ENCODE measurements at regions not wholly inside any gene's neighbourhood (a gene's known extent, or its start where the extent isn't known, plus 50 kb on each side); places are given as distances from the start of the nearest gene placed in this dataset.

- H3K4me3 ChIP-seq, result no peak overlapping the region
- ATAC-seq (no peak), DNase-seq (no peak)
- no peaks in the 10 kb centered on the region for H3K4me1 ChIP-seq
- no peaks in the 10 kb centered on the region for H3K36me3 ChIP-seq (replicated peaks in 1 of 2; ENCODE audit: insufficient read depth in 1 of 2, low read depth in 2 of 2)
- no peaks in the 10 kb centered on the region for H3K27me3 ChIP-seq
- intact Hi-C loops (cut with DNase I), result no loop called here
- H3K9me3 ChIP-seq, result peaks cover 0 to under 1% (median 0%) of the 10 kb centered on the region in 3 donors
- 58 to 59% methylated on average over 5 of the region's 5 CpGs for WGBS, 2 donors
- no peak overlapping the region for H3K27ac ChIP-seq
- TF ChIP-seq CTCF (IDR thresholded peaks at IDR 0.05), result no peak
- TF ChIP-seq POLR2A (IDR thresholded peaks at IDR 0.05), result no peak
Measured at GRCh38 chr1:233459968-233460367, 132.4 kb downstream of the MAP3K21 start.

- intact Hi-C loops (cut with DNase I), result no loop called here
- TF ChIP-seq CTCF (IDR thresholded peaks at IDR 0.05), result no peak
- no peak for TF ChIP-seq POLR2A (IDR thresholded peaks at IDR 0.05)
Measured at GRCh38 chr1:233460692-233461091, 133.2 kb downstream of the MAP3K21 start.

GRCh38 chr1:233461847-233462246 lies 134.3 kb downstream of the MAP3K21 start:
- Histone ChIP-seq H3K27me3 (no peaks in the 10 kb centered on the region), H3K4me3 (no peak overlapping the region), H3K4me1 (no peaks in the 10 kb centered on the region), H3K27ac (no peak overlapping the region), H3K9me3 (peaks cover 0 to 8% (median 0%) of the 10 kb centered on the region in 3 donors), H3K36me3 (replicated peaks in 1 of 2; ENCODE audit: insufficient read depth in 1 of 2, low read depth in 2 of 2) (no peaks in the 10 kb centered on the region)
- WGBS, 2 donors, result 38 to 67% methylated on average over 1 of the region's 1 CpG
- DNase-seq (no peak), ATAC-seq (no peak)
- intact Hi-C loops (cut with DNase I), result no loop called here
- TF ChIP-seq CTCF (IDR thresholded peaks at IDR 0.05), result no peak

More at GRCh38 chr1:233460692-233461091, 133.2 kb downstream of the MAP3K21 start:
- Histone ChIP-seq H3K27me3 (no peaks in the 10 kb centered on the region), H3K4me3 (no peak overlapping the region), H3K36me3 (replicated peaks in 1 of 2; ENCODE audit: insufficient read depth in 1 of 2, low read depth in 2 of 2) (no peaks in the 10 kb centered on the region), H3K9me3 (peaks cover 0 to 8% (median 0%) of the 10 kb centered on the region in 3 donors), H3K27ac (no peak overlapping the region), H3K4me1 (no peaks in the 10 kb centered on the region)
- DNase-seq (no peak), ATAC-seq (no peak)
- WGBS, 2 donors, result 60 to 66% methylated on average over 4 of the region's 4 CpGs

GRCh38 chr1:233463333-233463732 lies 135.8 kb downstream of the MAP3K21 start:
- Histone ChIP-seq H3K4me1 (no peaks in the 10 kb centered on the region), H3K27ac (no peak overlapping the region), H3K36me3 (replicated peaks in 1 of 2; ENCODE audit: insufficient read depth in 1 of 2, low read depth in 2 of 2) (no peaks in the 10 kb centered on the region), H3K4me3 (no peak overlapping the region), H3K27me3 (no peaks in the 10 kb centered on the region), H3K9me3 (peaks cover 0 to 8% (median 0%) of the 10 kb centered on the region in 3 donors)
- DNase-seq (no peak), ATAC-seq (no peak)
- intact Hi-C loops (cut with DNase I), result no loop called here
- no peak for TF ChIP-seq POLR2A (IDR thresholded peaks at IDR 0.05)
- no peak for TF ChIP-seq CTCF (IDR thresholded peaks at IDR 0.05)
- 93 to 98% methylated on average over 3 of the region's 3 CpGs for WGBS, 2 donors

- H3K27me3 ChIP-seq, result no peaks in the 10 kb centered on the region
- no peaks in the 10 kb centered on the region for H3K36me3 ChIP-seq (replicated peaks in 1 of 2; ENCODE audit: insufficient read depth in 1 of 2, low read depth in 2 of 2)
- DNase-seq (no peak), ATAC-seq (no peak)
- H3K4me3 ChIP-seq, result no peak overlapping the region
- no peaks in the 10 kb centered on the region for H3K4me1 ChIP-seq
- H3K9me3 ChIP-seq, result peaks cover 0 to 8% (median 0%) of the 10 kb centered on the region in 3 donors
- no peak for TF ChIP-seq POLR2A (IDR thresholded peaks at IDR 0.05)
- no peak for TF ChIP-seq CTCF (IDR thresholded peaks at IDR 0.05)
- 92 to 93% methylated on average over 7 to 33 of the region's 34 CpGs for WGBS, 2 donors
- H3K27ac ChIP-seq, result no peak overlapping the region
- intact Hi-C loops (cut with DNase I), result no loop called here
Measured at GRCh38 chr1:233465745-233466343, 138.3 kb downstream of the MAP3K21 start.

Measured in body of pancreas (tissue), 4 donors.